ENCODE measurements at regions not wholly inside any gene's neighbourhood (a gene's known extent, or its start where the extent isn't known, plus 50 kb on each side); places are given as distances from the start of the nearest gene placed in this dataset.

DNA sequence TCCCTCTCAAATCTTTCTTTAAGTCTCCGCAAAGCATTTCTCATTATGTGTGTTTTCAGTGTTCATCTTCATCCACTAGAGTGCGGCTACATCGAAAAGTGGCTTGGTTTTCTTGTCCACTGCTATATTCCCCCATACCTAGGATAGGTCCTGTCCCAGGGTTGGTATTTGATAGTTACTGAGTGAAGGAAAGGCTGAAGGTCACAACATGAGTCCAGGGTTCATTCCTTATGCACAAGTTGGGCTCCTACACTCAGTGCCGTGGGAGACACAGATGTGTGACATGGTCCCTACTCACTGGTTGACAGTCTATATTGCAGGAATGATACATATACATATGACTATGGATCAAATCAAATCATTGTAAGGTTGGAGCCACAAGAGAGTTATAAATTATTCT, 55.4 kb upstream of the RELL1 start:
- H3K4me3 ChIP-seq (replicated peaks; ENCODE audit: low read depth, low read length), result no peak overlapping the region
- TF ChIP-seq, protein P1, sequence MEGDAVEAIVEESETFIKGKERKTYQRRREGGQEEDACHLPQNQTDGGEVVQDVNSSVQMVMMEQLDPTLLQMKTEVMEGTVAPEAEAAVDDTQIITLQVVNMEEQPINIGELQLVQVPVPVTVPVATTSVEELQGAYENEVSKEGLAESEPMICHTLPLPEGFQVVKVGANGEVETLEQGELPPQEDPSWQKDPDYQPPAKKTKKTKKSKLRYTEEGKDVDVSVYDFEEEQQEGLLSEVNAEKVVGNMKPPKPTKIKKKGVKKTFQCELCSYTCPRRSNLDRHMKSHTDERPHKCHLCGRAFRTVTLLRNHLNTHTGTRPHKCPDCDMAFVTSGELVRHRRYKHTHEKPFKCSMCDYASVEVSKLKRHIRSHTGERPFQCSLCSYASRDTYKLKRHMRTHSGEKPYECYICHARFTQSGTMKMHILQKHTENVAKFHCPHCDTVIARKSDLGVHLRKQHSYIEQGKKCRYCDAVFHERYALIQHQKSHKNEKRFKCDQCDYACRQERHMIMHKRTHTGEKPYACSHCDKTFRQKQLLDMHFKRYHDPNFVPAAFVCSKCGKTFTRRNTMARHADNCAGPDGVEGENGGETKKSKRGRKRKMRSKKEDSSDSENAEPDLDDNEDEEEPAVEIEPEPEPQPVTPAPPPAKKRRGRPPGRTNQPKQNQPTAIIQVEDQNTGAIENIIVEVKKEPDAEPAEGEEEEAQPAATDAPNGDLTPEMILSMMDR (IDR thresholded peaks at IDR 0.05; ENCODE audit: low read length, missing control alignments), result no peak
- DNase-seq (ENCODE audit: low read depth), result no peak

DNA sequence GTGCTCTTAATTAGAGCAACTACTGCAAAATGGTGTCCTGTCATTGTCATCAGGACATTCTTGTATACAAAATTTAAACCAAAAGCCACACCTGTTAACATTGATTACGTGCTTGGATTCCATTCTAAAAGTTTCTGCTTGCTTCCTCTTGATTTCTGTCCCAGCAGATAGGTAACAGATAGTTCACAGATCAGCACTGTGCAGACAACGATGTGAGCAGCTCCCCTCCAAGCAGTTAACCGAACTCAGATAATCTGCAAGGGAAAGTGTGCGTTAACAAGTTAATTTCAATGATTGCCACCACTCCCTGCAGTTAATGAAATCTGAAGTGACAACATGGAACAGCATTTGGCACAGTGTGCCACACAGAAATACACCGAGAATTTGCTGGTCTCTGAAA, 54.4 kb upstream of the RELL1 start:
- no peak overlapping the region for H3K4me3 ChIP-seq (replicated peaks; ENCODE audit: low read depth, low read length)
- TF ChIP-seq, protein P1 (IDR thresholded peaks at IDR 0.05; ENCODE audit: low read length, missing control alignments), result no peak
- no peak for DNase-seq (ENCODE audit: low read depth)

DNA sequence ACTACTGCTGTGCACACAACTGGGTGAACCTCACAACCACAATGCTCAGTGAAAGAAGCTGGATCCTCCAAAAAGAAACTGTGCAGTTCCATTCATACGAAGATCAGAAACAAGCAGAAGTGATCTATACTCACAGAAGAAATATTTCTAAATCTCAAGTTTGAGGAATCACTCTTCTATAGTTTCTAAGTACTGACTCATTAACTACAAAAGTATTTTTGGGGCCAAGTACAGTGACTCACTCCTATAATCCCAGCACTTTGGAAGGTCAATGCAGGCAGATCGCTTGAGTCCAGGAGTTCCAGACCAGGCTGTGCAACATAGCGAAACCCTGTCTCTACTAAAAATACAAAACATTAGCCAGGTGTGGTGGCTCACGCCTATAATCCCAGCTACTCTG, 51.3 kb upstream of the RELL1 start:
- H3K4me3 ChIP-seq (replicated peaks; ENCODE audit: low read depth, low read length), result no peak overlapping the region
- TF ChIP-seq, protein P1 (IDR thresholded peaks at IDR 0.05; ENCODE audit: low read length, missing control alignments), result no peak
- peak; percentile 69 for DNase-seq (ENCODE audit: low read depth)

All from fibroblast of pulmonary artery (primary cell).